COLO668 (cell line): ENCODE measurements at regions not wholly inside any gene's neighbourhood (a gene's known extent, or its start where the extent isn't known, plus 50 kb on each side); places are given as distances from the start of the nearest gene placed in this dataset.
A peak's percentile ranks its signal among the peaks of the same experiment; 100 is the strongest.

Experiments
- DNase-seq: peaks from one replicate; lab custom pipeline; 2025; ENCODE audit not compliant: unreplicated experiment; lab: John Stamatoyannopoulos, UW

- DNase-seq, result peak; percentile 18
These were observed 113.8 kb upstream of the PPP2R2D start for GRCh38 chr10:131786756-131787605.

GRCh38 chr10:131787961-131788360, 112.8 kb upstream of the PPP2R2D start:
- no peak for DNase-seq

- DNase-seq, result no peak
These were observed 112.4 kb upstream of the PPP2R2D start for GRCh38 chr10:131788386-131788785.

DNA sequence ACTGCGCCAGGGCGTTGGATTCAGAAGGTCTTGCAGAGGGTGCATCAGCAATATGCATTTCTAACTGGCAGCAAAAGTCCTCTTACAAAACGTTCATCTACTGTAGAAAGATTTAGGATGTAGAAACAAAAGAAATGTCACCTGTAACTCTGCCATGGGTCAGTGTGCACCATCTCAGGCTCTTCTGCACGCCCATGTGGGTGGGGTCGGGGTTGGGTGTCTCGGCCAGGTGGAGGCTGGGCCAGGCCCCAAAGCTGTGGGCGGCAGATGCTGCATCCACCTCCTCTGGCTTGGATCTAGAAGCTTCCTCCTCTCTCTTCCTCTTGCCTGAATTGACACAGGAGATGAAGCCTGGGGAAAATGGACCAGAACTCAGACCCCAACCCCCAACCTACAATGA, 111.3 kb upstream of the PPP2R2D start:
- no peak for DNase-seq

GRCh38 chr10:131790021-131790420, 110.8 kb upstream of the PPP2R2D start:
- no peak for DNase-seq

DNA sequence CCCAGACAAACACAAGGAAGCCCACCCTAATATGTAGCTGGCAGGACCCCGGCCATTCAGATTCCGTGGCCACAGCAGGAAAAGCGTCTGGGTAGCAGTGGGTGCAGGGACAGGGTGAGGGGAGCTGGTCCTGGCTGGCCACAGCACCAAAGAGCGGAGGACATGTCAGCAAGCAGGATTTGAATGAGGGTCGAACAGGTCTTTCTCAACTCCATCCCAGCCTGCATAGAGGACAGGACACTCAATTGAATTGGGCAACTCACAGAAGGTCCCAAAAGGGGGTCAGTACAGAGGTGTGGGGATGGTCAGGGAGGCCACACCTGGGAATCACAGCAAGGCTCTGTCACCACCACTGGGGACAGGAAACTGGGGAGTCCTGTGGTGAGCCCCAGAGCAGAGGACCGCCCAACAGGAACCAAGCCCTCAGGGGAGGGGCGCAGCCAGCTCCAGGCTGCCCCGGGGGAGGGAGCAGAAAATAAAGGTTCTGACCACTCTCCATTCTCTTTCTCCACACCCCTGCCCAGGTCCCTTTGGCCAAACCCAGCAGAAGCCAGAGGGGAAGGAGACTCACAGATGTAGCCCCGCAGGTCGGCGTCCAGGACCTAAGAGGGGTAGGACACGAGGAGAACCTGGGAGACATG, 108.7 kb upstream of the PPP2R2D start:
- no peak for DNase-seq

- DNase-seq, result no peak
These were observed 108.0 kb upstream of the PPP2R2D start for GRCh38 chr10:131792809-131793208.

GRCh38 chr10:131795761-131796160, 105.0 kb upstream of the PPP2R2D start:
- no peak for DNase-seq

DNA sequence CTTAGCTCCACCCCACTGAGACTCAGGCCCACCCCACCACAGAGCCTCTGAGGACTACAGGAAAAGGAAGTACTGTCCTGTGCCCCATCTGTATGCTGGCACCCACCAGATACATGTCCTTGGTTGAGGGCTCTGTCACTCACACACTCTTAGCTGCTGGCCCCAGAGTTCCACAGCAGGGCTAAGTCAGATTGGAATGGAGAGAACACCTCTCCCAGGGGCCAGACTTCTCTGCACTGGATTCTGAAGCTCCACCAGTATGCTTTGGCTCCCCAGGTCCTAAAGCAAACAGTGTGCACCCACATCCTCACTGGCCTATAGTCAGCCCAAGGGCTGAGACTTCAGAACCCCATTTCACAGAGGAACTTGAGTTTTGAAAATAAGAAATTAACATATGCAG, 103.2 kb upstream of the PPP2R2D start:
- DNase-seq, result no peak

GRCh38 chr10:131799429-131799828, 101.4 kb upstream of the PPP2R2D start:
- DNase-seq, result no peak

GRCh38 chr10:131802156-131802915, 98.5 kb upstream of the PPP2R2D start:
- DNase-seq, result no peak

GRCh38 chr10:131802996-131803395, 97.8 kb upstream of the PPP2R2D start:
- no peak for DNase-seq

GRCh38 chr10:131803860-131804425, 96.9 kb upstream of the PPP2R2D start:
- DNase-seq, result no peak

DNA sequence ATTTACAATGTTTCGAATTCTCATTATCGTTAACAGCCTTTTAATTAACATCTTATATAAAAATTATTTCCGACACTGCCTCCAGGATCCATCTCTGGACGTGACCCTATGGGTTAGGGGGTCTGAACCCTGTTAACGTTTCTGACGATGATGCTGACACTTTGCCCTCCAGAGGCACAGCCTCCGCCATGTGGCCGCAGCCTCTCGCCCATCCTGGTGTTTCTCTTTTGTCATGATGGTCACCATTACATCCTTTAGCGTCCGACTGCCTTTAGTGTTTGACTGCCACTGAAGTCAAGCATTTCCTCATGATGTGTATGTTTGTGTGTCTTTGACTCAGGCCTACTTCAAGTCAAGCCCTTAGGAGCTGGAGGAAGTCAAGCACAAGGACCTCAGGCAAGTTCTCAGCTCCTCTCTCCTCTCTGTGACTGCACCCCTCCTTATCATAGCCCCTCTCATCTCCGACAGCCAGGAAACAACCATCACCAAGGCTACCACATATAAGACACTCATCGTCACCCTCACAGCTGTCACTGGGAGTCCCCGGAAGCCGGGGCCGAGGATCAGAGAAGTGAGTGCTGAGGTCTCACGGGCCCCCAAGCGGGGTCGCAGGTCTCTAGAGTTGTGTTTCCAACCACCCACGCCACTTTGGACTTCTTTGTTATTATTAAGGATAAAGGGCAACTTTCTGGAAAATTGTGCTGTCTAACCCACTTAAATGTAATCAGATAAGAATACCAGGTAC, 96.1 kb upstream of the PPP2R2D start:
- DNase-seq, result no peak

DNA sequence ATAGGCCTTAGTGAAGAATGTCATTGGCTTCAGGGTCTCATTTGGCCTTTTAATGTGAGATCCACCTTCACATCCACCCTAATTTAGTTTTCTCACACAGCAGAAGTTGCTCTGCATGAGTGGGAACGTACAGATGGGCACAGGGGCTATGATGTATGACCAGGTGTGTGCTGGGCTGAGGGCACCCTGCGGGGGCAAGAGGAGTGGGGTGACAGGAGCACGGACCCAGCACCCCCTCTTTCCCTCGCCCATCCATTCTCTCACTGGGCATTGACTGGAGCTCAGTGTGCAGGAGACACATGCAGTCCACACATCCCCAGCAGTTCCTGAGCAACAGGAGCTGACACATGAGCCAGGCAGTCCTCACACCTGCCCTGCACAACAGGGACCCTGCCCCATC, 95.1 kb upstream of the PPP2R2D start:
- no peak for DNase-seq

GRCh38 chr10:131806146-131806545, 94.7 kb upstream of the PPP2R2D start:
- no peak for DNase-seq

- DNase-seq, result no peak
These were observed 94.0 kb upstream of the PPP2R2D start for GRCh38 chr10:131806646-131807317.

DNA sequence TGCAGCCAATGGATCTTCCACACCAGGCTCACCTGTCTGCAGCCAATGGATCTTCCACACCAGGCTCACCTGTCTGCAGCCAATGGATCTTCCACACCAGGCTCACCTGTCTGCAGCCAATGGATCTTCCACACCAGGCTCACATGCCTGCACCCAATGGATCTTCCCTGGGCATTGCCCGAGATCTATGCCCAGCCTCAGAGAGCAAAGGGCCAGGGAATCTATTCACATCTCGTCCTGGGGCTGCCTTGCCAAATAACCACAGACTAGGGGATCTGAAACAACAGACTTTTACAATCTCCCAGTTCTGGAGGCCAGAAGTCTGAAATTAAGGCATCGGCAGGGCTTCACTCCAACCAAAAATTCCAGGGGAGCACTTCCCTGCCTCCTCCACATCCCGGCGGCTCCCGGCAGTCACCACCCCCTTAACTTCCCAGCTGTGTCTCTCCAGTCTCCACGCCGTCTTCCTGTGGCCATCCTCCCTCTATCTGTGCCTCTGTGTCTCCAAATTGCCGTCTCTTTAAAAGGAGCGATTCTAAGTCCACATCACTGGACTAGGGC, 92.4 kb upstream of the PPP2R2D start:
- DNase-seq, result no peak

- no peak for DNase-seq
These were observed 90.6 kb upstream of the PPP2R2D start for GRCh38 chr10:131810036-131810804.
